IMR-90 (cell line): ENCODE measurements at regions not wholly inside any gene's neighbourhood (a gene's known extent, or its start where the extent isn't known, plus 50 kb on each side); places are given as distances from the start of the nearest gene placed in this dataset.

Experiments used
- ATAC-seq: fragments of 200-7000 bp; cut with Tn5 transposase; 2 replicates; pipeline ENCODE4 v1.9.1; 2020; ENCODE audit warnings: low read depth, mild to moderate bottlenecking, moderate library complexity
- BruUV-seq: library from RNA; stranded (reverse); fragments of 400-500 nt; replicated peaks from 2 replicates; lab custom pipeline; 2021; lab: Mats Ljungman, UMichigan
- CTCF ChIA-PET: fragments of 300-600 bp; formaldehyde crosslinking; extraction: SDS; loops from one replicate; lab custom pipeline; 2021; ENCODE audit warnings: antibody characterized with exemption; lab: Yijun Ruan, JAX
- POLR2A ChIA-PET: fragments of 300-600 bp; sonication (Branson Sonifier 250); formaldehyde crosslinking; loops from one replicate; lab custom pipeline; 2022; ENCODE audit warnings: antibody characterized with exemption; ENCODE audit not compliant: unreplicated experiment; lab: Charles Lee
- DNase-seq: peaks from one replicate; pipeline ENCODE4 v3.0.0; 2013
- H2AFZ ChIP-seq: replicated peaks from 2 replicates; pipeline ENCODE3; 2013; ENCODE audit warnings: low read length, mild to moderate bottlenecking; ENCODE audit not compliant: poor library complexity
- H2AK5ac ChIP-seq: 2 replicates; pipeline ENCODE4 v1.6.1; 2013; ENCODE audit warnings: low read depth, low read length, inconsistent platforms
- H2AK9ac ChIP-seq: replicated peaks from 2 replicates; pipeline ENCODE3; 2013; ENCODE audit warnings: mild to moderate bottlenecking, low read depth, low read length, moderate library complexity; ENCODE audit not compliant: poor library complexity
- H2BK120ac ChIP-seq: 2 replicates; pipeline ENCODE4 v1.6.1; 2013; ENCODE audit warnings: low read depth, low read length, inconsistent platforms
- H2BK15ac ChIP-seq: 3 replicates; pipeline ENCODE4 v1.6.1; 2013; ENCODE audit warnings: low read depth, low read length, inconsistent platforms
- H2BK20ac ChIP-seq: 2 replicates; pipeline ENCODE4 v1.6.1; 2013; ENCODE audit warnings: low read depth, mild to moderate bottlenecking, inconsistent platforms, low read length, moderate library complexity
- H2BK5ac ChIP-seq: 2 replicates; pipeline ENCODE4 v1.6.1; 2013; ENCODE audit warnings: mild to moderate bottlenecking, low read depth, low read length, inconsistent platforms; ENCODE audit not compliant: poor library complexity, severe bottlenecking
- H3K14ac ChIP-seq: replicated peaks from 2 replicates; pipeline ENCODE4 v1.6.1; 2013; ENCODE audit warnings: low read depth, low read length, inconsistent platforms
- H3K18ac ChIP-seq: 2 replicates; pipeline ENCODE4 v1.6.1; 2013; ENCODE audit warnings: low read depth, low read length, control low read depth
- H3K23ac ChIP-seq: 2 replicates; pipeline ENCODE4 v1.6.1; 2013; ENCODE audit warnings: low read depth, low read length, inconsistent platforms
- H3K27ac ChIP-seq: 2 replicates; pipeline ENCODE4 v1.5.1; 2013; ENCODE audit warnings: mild to moderate bottlenecking, control low read depth, low read length; ENCODE audit not compliant: insufficient read depth
- H3K27me3 ChIP-seq: 2 replicates; pipeline ENCODE4 v1.6.1; 2013; ENCODE audit warnings: low read length; ENCODE audit not compliant: control insufficient read depth, insufficient read depth
- H3K36me3 ChIP-seq: 2 replicates; pipeline ENCODE4 v1.6.1; 2013; ENCODE audit warnings: low read length, mixed read lengths; ENCODE audit not compliant: control insufficient read depth, insufficient read depth
- H3K4ac ChIP-seq: 2 replicates; pipeline ENCODE4 v1.6.1; 2013; ENCODE audit warnings: low read depth, low read length, inconsistent platforms
- H3K4me1 ChIP-seq: 2 replicates; pipeline ENCODE4 v1.6.1; 2013; ENCODE audit warnings: low read length, mixed read lengths; ENCODE audit not compliant: control insufficient read depth, insufficient read depth
- H3K4me2 ChIP-seq: 2 replicates; pipeline ENCODE4 v1.6.1; 2013; ENCODE audit warnings: low read depth, mild to moderate bottlenecking, control low read depth, low read length, moderate library complexity
- H3K4me3 ChIP-seq: 2 replicates; pipeline ENCODE4 v1.5.1; 2013; ENCODE audit warnings: low read depth, mild to moderate bottlenecking, control low read depth, low read length, moderate library complexity; ENCODE audit not compliant: insufficient read depth
- H3K56ac ChIP-seq: 2 replicates; pipeline ENCODE4 v1.6.1; 2013; ENCODE audit warnings: low read length, inconsistent platforms; ENCODE audit not compliant: insufficient read depth; ENCODE audit errors: extremely low read depth
- H3K79me1 ChIP-seq, 2 experiments: 2 replicates each; pipeline ENCODE4 v1.6.1; 2013; ENCODE audit warnings: low read length in 2 of 2, inconsistent platforms in 1 of 2, low read depth in 1 of 2
- H3K9ac ChIP-seq: 2 replicates; pipeline ENCODE4 v1.6.1; 2013; ENCODE audit warnings: low read depth, low read length, control low read depth
- H3K9me1 ChIP-seq: 2 replicates; pipeline ENCODE4 v1.6.1; 2013; ENCODE audit warnings: low read length, inconsistent platforms; ENCODE audit not compliant: insufficient read depth
- H3K9me3 ChIP-seq: 2 replicates; pipeline ENCODE4 v1.6.1; 2013; ENCODE audit warnings: low read length; ENCODE audit not compliant: control insufficient read depth, insufficient read depth
- H4K20me1 ChIP-seq: 2 replicates; pipeline ENCODE4 v1.6.1; 2013; ENCODE audit warnings: low read length, inconsistent platforms; ENCODE audit not compliant: insufficient read depth
- H4K5ac ChIP-seq: 2 replicates; pipeline ENCODE4 v1.6.1; 2013; ENCODE audit warnings: mild to moderate bottlenecking, low read depth, low read length, control low read depth
- H4K8ac ChIP-seq, 2 experiments: 2 replicates each; pipeline ENCODE4 v1.6.1; 2013; ENCODE audit warnings: low read depth in 2 of 2, low read length in 2 of 2, control low read depth in 1 of 2, inconsistent platforms in 1 of 2
- H4K91ac ChIP-seq: 2 replicates; pipeline ENCODE4 v1.6.1; 2013; ENCODE audit warnings: low read depth, low read length, inconsistent platforms; ENCODE audit not compliant: insufficient read depth
- BHLHE40 ChIP-seq: fragments of 150-350 bp; IDR thresholded peaks from 2 replicates; pipeline ENCODE4 v1.6.1; 2016; ENCODE audit warnings: mild to moderate bottlenecking, low read depth, low read length
- CHD1 ChIP-seq: IDR thresholded peaks from 2 replicates; pipeline ENCODE4 v1.6.1; 2012; ENCODE audit warnings: low read depth, low read length, improper control_type of control experiment
- FOS ChIP-seq: fragments of 150-350 bp; IDR thresholded peaks from 2 replicates; pipeline ENCODE4 v1.6.1; 2016; ENCODE audit warnings: low read depth, low read length
- MAZ ChIP-seq: IDR thresholded peaks from 2 replicates; pipeline ENCODE4 v1.6.1; 2012; ENCODE audit warnings: low read depth, mild to moderate bottlenecking, low read length, improper control_type of control experiment, moderate library complexity, borderline replicate concordance
- POLR2A ChIP-seq: IDR thresholded peaks from 2 replicates; pipeline ENCODE4 v1.6.1; 2012; ENCODE audit warnings: mild to moderate bottlenecking, low read depth, low read length
- RAD21 ChIP-seq: IDR thresholded peaks from 2 replicates; pipeline ENCODE4 v1.6.1; 2012; ENCODE audit warnings: low read length, improper control_type of control experiment
- RFX5 ChIP-seq: IDR thresholded peaks from 2 replicates; pipeline ENCODE4 v1.8.0; 2012; ENCODE audit warnings: low read depth, mild to moderate bottlenecking, low read length, moderate library complexity
- WGBS, 2 experiments: methylation state at CpG; one replicate each; pipeline versions ENCODE4 v1.1.5 to v1.1.7; 2013; ENCODE audit warnings: missing lambda C conversion rate in 2 of 2; ENCODE audit not compliant: insufficient read length in 1 of 2; ENCODE audit errors: extremely low coverage in 2 of 2; 5-methylcytosine and 5-hydroxymethylcytosine counted together
- dilution Hi-C: fragments of 300-500 bp; cut with HindIII; formaldehyde crosslinking; loops from one replicate; pipeline ENCODE4 v1.14.3; 2018; ENCODE audit warnings: low sequenced_read_pairs; ENCODE audit not compliant: unreplicated experiment
- in situ Hi-C: fragments of 300-500 bp; cut with MboI; formaldehyde crosslinking; loops from 3 replicates; pipeline ENCODE4 v1.14.3; 2019; ENCODE audit warnings: low sequenced_read_pairs, inconsistent platforms, mixed read lengths
- intact Hi-C: fragments of 100-400 bp; cut with micrococcal nuclease; formaldehyde crosslinking; loops from 2 replicates; pipeline ENCODE4 v1.10.0; 2022
- TF ChIP-seq, protein P1 (sequence below): conservative IDR thresholded peaks from 2 replicates; pipeline ENCODE4 v1.5.1; 2012; ENCODE audit warnings: mild to moderate bottlenecking, low read depth, low read length, improper control_type of control experiment

- Histone ChIP-seq H3K9me3 (no peaks in the 10 kb centered on the region), H3K18ac (no peak overlapping the region), H3K4me2 (no peak overlapping the region), H3K23ac (no peak overlapping the region), H2AK5ac (no peak overlapping the region), H2BK120ac (no peak overlapping the region), H3K56ac (no peak overlapping the region), H3K36me3 (no peaks in the 10 kb centered on the region), H3K4ac (no peak overlapping the region; the same call in 1 of the 2 replicates), H3K4me3 (no peak overlapping the region), H3K14ac (no peak overlapping the region), H4K91ac (peak overlapping the region; percentile 35; the same call in 1 of the 2 replicates), H3K9me1 (peaks cover 11% of the 10 kb centered on the region; the same call in 1 of the 2 replicates), H2BK15ac (no peak overlapping the region), H3K4me1 (peaks cover 3% of the 10 kb centered on the region), H2BK5ac (no peak overlapping the region), H4K8ac (no peak overlapping the region), H2BK20ac (no peak overlapping the region; the same call in none of the 2 replicates), H3K9ac (no peak overlapping the region), H3K27me3 (no peaks in the 10 kb centered on the region), H2AK9ac (no peak overlapping the region), H4K5ac (no peak overlapping the region), H3K79me1 (no peaks in the 10 kb centered on the region), H3K27ac (no peak overlapping the region), H2AFZ (no peak overlapping the region), H4K20me1 (no peaks in the 10 kb centered on the region)
- BruUV-seq, result no TSS peak
- DNase-seq (no peak), ATAC-seq (no peak)
- dilution Hi-C loops, result no loop called here
- CTCF ChIA-PET, result no interaction called here
- no peak for TF ChIP-seq BHLHE40
- no peak for TF ChIP-seq RAD21
- TF ChIP-seq CHD1, result no peak
- TF ChIP-seq, protein P1, sequence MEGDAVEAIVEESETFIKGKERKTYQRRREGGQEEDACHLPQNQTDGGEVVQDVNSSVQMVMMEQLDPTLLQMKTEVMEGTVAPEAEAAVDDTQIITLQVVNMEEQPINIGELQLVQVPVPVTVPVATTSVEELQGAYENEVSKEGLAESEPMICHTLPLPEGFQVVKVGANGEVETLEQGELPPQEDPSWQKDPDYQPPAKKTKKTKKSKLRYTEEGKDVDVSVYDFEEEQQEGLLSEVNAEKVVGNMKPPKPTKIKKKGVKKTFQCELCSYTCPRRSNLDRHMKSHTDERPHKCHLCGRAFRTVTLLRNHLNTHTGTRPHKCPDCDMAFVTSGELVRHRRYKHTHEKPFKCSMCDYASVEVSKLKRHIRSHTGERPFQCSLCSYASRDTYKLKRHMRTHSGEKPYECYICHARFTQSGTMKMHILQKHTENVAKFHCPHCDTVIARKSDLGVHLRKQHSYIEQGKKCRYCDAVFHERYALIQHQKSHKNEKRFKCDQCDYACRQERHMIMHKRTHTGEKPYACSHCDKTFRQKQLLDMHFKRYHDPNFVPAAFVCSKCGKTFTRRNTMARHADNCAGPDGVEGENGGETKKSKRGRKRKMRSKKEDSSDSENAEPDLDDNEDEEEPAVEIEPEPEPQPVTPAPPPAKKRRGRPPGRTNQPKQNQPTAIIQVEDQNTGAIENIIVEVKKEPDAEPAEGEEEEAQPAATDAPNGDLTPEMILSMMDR, result no peak
- TF ChIP-seq MAZ, result no peak
- no peak for TF ChIP-seq FOS
- TF ChIP-seq RFX5, result no peak
- no peak for TF ChIP-seq POLR2A
- no CpG with 5 or more reads among the region's 3 CpGs for WGBS, 2 experiments
- intact Hi-C loops, result no loop called here
- in situ Hi-C loops, result no loop called here
- POLR2A ChIA-PET, result no interaction called here
These were observed 417.4 kb downstream of the TMEM135 start for GRCh38 chr11:87455180-87455579.
